T1000 (cell line): ENCODE measurements at regions not wholly inside any gene's neighbourhood (a gene's known extent, or its start where the extent isn't known, plus 50 kb on each side); places are given as distances from the start of the nearest gene placed in this dataset.
"Not testable (repeated sequence)": the region's sequence is repeated elsewhere in the genome, so short reads cannot be mapped to it uniquely, and the experiment has no call there.

ENCODE experiments used
- DNase-seq: peaks from one replicate; lab custom pipeline; 2025; ENCODE audit warnings: mixed read lengths; lab: John Stamatoyannopoulos, UW

- no peak for DNase-seq
These were observed 51.9 kb upstream of the RBM47 start for GRCh38 chr4:40681600-40681999.

- DNase-seq: no peak
These were observed 52.8 kb upstream of the RBM47 start for GRCh38 chr4:40682290-40683101.

GRCh38 chr4:40683536-40684145 lies 54.0 kb upstream of the RBM47 start:
- DNase-seq: not testable (repeated sequence)

- DNase-seq: no peak
These were observed 54.7 kb upstream of the RBM47 start for GRCh38 chr4:40684404-40684803.

- DNase-seq: peak; percentile 13
These were observed 55.6 kb upstream of the RBM47 start for GRCh38 chr4:40685300-40685699.

- DNase-seq: no peak
These were observed 56.6 kb upstream of the RBM47 start for GRCh38 chr4:40686081-40686913.

GRCh38 chr4:40687676-40688389 lies 58.2 kb upstream of the RBM47 start:
- DNase-seq: no peak

- DNase-seq: no peak
These were observed 58.9 kb upstream of the RBM47 start for GRCh38 chr4:40688446-40689095.

- no peak for DNase-seq
These were observed 55.8 kb upstream of the NSUN7 start for GRCh38 chr4:40693946-40694345.

GRCh38 chr4:40697476-40697875 lies 52.3 kb upstream of the NSUN7 start:
- not testable (repeated sequence) for DNase-seq

GRCh38 chr4:40698733-40699132 lies 51.0 kb upstream of the NSUN7 start:
- DNase-seq: no peak

GRCh38 chr4:40699648-40700047 lies 50.1 kb upstream of the NSUN7 start:
- no peak for DNase-seq
